ENCODE measurements at regions not wholly inside any gene's neighbourhood (a gene's known extent, or its start where the extent isn't known, plus 50 kb on each side); places are given as distances from the start of the nearest gene placed in this dataset.

DNA sequence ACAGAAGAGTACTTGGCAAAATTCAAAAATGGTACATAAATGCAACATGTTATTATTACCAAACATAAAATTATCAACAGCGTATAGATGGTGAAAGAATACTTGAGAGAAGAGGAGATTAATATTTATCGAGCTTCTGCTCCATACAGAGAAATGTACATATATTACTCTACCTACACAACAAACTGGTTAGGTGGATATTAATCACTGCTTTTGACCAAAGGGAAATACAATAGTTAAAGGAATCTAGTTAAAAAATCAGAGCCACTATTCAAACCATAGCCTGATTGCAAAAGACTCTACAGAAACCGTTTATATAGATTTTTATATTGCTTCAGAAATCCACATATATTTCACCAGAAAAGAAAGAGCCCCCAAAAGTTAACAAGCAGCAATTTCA, 379.3 kb upstream of the PRMT6 start:
- ATAC-seq (ENCODE audit: insufficient number of reproducible peaks, low FRiP score, low read depth) (no peak), DNase-seq (ENCODE audit: low spot score) (no peak)
- Histone ChIP-seq H3K27me3 (replicated peaks; ENCODE audit: insufficient read depth) (no peaks in the 10 kb centered on the region), H3K27ac (no peak overlapping the region), H3K4me3 (no peak overlapping the region), H3K9me3 (no peaks in the 10 kb centered on the region), H3K36me3 (no peaks in the 10 kb centered on the region), H3K4me1 (ENCODE audit: control insufficient read depth in 1 of 2, low read depth in 2 of 2) (no peaks in the 10 kb centered on the region)
- TF ChIP-seq, protein P1, sequence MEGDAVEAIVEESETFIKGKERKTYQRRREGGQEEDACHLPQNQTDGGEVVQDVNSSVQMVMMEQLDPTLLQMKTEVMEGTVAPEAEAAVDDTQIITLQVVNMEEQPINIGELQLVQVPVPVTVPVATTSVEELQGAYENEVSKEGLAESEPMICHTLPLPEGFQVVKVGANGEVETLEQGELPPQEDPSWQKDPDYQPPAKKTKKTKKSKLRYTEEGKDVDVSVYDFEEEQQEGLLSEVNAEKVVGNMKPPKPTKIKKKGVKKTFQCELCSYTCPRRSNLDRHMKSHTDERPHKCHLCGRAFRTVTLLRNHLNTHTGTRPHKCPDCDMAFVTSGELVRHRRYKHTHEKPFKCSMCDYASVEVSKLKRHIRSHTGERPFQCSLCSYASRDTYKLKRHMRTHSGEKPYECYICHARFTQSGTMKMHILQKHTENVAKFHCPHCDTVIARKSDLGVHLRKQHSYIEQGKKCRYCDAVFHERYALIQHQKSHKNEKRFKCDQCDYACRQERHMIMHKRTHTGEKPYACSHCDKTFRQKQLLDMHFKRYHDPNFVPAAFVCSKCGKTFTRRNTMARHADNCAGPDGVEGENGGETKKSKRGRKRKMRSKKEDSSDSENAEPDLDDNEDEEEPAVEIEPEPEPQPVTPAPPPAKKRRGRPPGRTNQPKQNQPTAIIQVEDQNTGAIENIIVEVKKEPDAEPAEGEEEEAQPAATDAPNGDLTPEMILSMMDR (IDR thresholded peaks at IDR 0.05), result no peak

DNA sequence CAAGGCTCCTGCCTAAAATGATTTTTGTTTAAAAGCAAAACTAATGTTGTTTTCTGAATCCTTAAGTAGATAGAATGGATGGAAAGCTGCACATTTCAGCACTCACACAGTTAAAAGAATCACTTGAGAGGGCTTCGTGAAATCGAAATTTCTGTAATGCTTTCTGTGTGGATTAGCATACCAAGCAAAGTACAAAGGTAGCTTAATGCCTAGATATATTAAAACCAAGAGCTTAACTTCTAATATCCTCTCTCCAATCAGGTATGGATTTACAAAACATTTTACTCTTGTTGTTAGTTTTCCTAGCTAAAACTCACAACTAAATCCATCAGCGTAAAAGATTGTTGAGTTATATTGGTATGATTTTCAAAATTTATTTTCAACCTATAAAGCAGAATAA, 378.8 kb upstream of the PRMT6 start:
- Histone ChIP-seq H3K36me3 (no peaks in the 10 kb centered on the region), H3K27ac (no peak overlapping the region), H3K27me3 (replicated peaks; ENCODE audit: insufficient read depth) (no peaks in the 10 kb centered on the region), H3K4me3 (no peak overlapping the region), H3K9me3 (no peaks in the 10 kb centered on the region), H3K4me1 (ENCODE audit: control insufficient read depth in 1 of 2, low read depth in 2 of 2) (no peaks in the 10 kb centered on the region)
- no peak for ATAC-seq (ENCODE audit: insufficient number of reproducible peaks, low FRiP score, low read depth)
- DNase-seq (ENCODE audit: low spot score), result no peak
- TF ChIP-seq, protein P1 (IDR thresholded peaks at IDR 0.05), result no peak

DNA sequence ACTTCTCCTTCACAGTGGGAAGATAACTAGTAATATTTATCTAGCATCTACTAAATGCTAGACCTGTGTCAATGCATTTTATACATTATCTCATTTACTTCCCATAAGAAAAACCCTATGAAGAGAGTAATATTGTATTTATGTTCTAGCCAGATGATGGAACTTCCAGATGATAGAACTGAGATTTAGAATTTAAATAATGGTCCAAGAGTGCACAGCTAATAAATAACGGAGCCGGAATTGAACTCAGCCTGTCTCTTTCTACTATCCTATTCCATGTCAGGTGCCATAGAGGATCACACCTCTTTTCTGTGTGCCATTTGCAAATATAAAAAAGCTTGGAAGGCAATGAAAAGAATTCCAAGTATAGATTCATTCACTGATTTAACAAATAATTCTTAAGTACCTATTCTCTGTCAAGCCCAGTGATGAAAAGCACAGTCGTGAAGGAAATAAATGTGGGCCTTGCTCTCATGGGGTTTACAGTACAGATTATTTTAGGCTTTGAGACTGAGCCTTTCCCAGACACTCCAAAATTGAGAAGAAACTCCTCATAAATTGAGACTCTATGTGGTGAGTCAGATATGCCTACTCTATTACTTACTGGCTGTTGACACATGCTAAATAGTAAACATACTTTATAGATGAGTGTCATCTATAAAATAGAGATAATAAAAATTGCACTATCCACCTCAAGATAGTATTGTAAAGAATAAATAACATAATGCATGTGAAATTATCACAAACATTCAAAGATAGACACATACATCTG, 378.0 kb upstream of the PRMT6 start:
- no peak for ATAC-seq (ENCODE audit: insufficient number of reproducible peaks, low FRiP score, low read depth)
- no peaks in the 10 kb centered on the region for H3K27me3 ChIP-seq (replicated peaks; ENCODE audit: insufficient read depth)
- TF ChIP-seq, protein P1 (IDR thresholded peaks at IDR 0.05), result no peak

DNA sequence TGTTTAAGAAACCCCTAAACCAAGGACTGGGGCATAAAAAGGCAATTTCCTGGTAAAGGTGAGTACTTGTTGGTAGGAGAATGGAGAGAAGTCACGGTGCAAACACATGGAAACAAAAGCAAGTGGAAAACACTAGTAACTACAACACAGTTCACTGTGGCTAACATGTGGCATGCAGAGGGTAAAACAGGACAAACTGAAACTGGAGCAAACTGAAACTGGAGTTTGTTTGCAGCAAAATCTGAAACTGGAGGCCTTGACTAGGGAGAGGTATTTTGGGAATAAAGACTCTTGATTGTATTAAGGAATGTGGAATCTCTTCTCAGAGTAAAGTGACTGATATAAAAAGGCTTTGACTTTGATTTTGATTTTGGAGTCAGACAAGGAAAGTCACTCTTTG, 376.3 kb upstream of the PRMT6 start:
- TF ChIP-seq, protein P1 (IDR thresholded peaks at IDR 0.05), result no peak

More for the DNA sequence above, 378.0 kb upstream of the PRMT6 start:
- no peaks in the 10 kb centered on the region for H3K4me1 ChIP-seq (ENCODE audit: control insufficient read depth in 1 of 2, low read depth in 2 of 2)
- H3K9me3 ChIP-seq, result no peaks in the 10 kb centered on the region
- H3K36me3 ChIP-seq, result no peaks in the 10 kb centered on the region
- no peak for DNase-seq (ENCODE audit: low spot score)
- H3K4me3 ChIP-seq, result no peak overlapping the region
- no peak overlapping the region for H3K27ac ChIP-seq

DNA sequence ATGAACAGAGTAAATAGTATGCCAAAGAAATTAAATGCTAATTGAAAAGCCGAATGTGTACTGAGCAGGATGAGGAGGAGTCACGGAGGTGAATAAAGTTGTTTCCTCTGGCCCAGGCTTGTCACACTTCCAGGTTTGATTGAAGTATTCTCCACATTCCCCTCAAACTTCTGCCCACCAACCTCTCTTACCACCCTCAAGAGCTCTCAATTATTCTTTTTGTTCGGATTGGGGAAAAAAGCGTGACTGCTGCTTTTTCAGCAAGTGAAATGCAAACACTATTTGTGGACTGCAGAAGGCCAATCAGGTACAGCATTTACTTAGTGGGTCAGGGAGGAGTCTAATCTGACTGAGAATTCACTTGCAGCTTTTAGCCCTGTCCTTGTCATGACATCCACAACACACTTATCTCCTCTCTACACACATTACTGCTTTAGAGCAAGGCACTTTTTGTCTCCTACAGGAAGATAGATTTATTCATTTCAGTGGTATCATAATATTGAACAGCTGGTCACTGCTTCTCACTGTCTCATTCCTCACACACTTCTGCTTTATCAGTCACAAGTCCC, 375.6 kb upstream of the PRMT6 start:
- no peaks in the 10 kb centered on the region for H3K4me1 ChIP-seq (ENCODE audit: control insufficient read depth in 1 of 2, low read depth in 2 of 2)

More for the DNA sequence above, 376.3 kb upstream of the PRMT6 start:
- Histone ChIP-seq H3K27me3 (replicated peaks; ENCODE audit: insufficient read depth) (no peaks in the 10 kb centered on the region), H3K4me1 (ENCODE audit: control insufficient read depth in 1 of 2, low read depth in 2 of 2) (no peaks in the 10 kb centered on the region), H3K36me3 (no peaks in the 10 kb centered on the region), H3K27ac (no peak overlapping the region), H3K4me3 (no peak overlapping the region), H3K9me3 (no peaks in the 10 kb centered on the region)
- ATAC-seq (ENCODE audit: insufficient number of reproducible peaks, low FRiP score, low read depth) (no peak), DNase-seq (ENCODE audit: low spot score) (no peak)

More for the DNA sequence above, 375.6 kb upstream of the PRMT6 start:
- no peaks in the 10 kb centered on the region for H3K9me3 ChIP-seq
- ATAC-seq (ENCODE audit: insufficient number of reproducible peaks, low FRiP score, low read depth) (no peak), DNase-seq (ENCODE audit: low spot score) (no peak)
- no peak overlapping the region for H3K27ac ChIP-seq
- H3K27me3 ChIP-seq (replicated peaks; ENCODE audit: insufficient read depth), result no peaks in the 10 kb centered on the region
- TF ChIP-seq, protein P1 (IDR thresholded peaks at IDR 0.05), result no peak
- H3K4me3 ChIP-seq, result no peak overlapping the region
- no peaks in the 10 kb centered on the region for H3K36me3 ChIP-seq

Measured in thoracic aorta (tissue), 2 donors.